Endothelial cell of umbilical vein (primary cell): ENCODE measurements at regions not wholly inside any gene's neighbourhood (a gene's known extent, or its start where the extent isn't known, plus 50 kb on each side); places are given as distances from the start of the nearest gene placed in this dataset.
A peak's percentile ranks its signal among the peaks of the same experiment; 100 is the strongest.

Experiments
- BruUV-seq: library from RNA; stranded (reverse); fragments of 400-500 nt; replicated peaks from 2 replicates; lab custom pipeline; 2021; lab: Mats Ljungman, UMichigan
- CTCF ChIA-PET: fragments of 300-600, 350-600 bp; sonication (Branson Sonifier 250); formaldehyde crosslinking; loops from one replicate; lab custom pipeline; 2021; ENCODE audit warnings: antibody characterized with exemption, inconsistent platforms; lab: Charles Lee
- POLR2A ChIA-PET: fragments of 300-600, 350-600 bp; sonication (Branson Sonifier 250); formaldehyde crosslinking; loops from one replicate; lab custom pipeline; 2021; ENCODE audit warnings: antibody characterized with exemption, inconsistent platforms; lab: Charles Lee
- DNase-seq: peaks from one replicate; pipeline ENCODE4 v3.0.0-alpha.2; 2011; ENCODE audit warnings: low read depth, low spot score
- FAIRE-seq: peaks from 2 replicates; lab custom pipeline; 2011; peaks lifted over from hg19 to GRCh38; lab: Jason Lieb, UNC
- H2AFZ ChIP-seq: 2 replicates; pipeline ENCODE4 v1.6.0; 2012; ENCODE audit warnings: low read depth, low read length, control low read depth, inconsistent platforms
- H3K27ac ChIP-seq: 2 replicates; pipeline ENCODE4 v1.5.1; 2011; ENCODE audit warnings: low read depth, mild to moderate bottlenecking, control low read depth, low read length, moderate library complexity; ENCODE audit not compliant: insufficient read depth
- H3K27me3 ChIP-seq, 2 experiments: 2 replicates each; pipeline versions ENCODE4 v1.6.0 to v1.6.1; 2011; ENCODE audit warnings: low read length in 2 of 2, mixed read lengths in 1 of 2; ENCODE audit not compliant: control insufficient read depth in 2 of 2, insufficient read depth in 2 of 2
- H3K36me3 ChIP-seq, 2 experiments: 2 replicates in 1 of 2; 3 replicates in 1 of 2; pipeline ENCODE4 v1.5.1; 2011; ENCODE audit warnings: low read length in 2 of 2, mild to moderate bottlenecking in 1 of 2, moderate library complexity in 1 of 2; ENCODE audit not compliant: control insufficient read depth in 2 of 2, insufficient read depth in 2 of 2; ENCODE audit errors: extremely low read depth in 1 of 2
- H3K4me1 ChIP-seq: 3 replicates; pipeline ENCODE4 v1.5.1; 2011; ENCODE audit warnings: mild to moderate bottlenecking, low read length; ENCODE audit not compliant: control insufficient read depth, insufficient read depth; ENCODE audit errors: extremely low read depth
- H3K4me2 ChIP-seq: 2 replicates; pipeline ENCODE4 v1.6.1; 2011; ENCODE audit warnings: low read length, control low read depth, mixed read lengths; ENCODE audit not compliant: insufficient read depth
- H3K4me3 ChIP-seq, 3 experiments: fragments of 200-600 bp in 1 of 3; sonication (generic), shearing (Covaris generic) in 1 of 3; replicated peaks in 1 of 3; 2 replicates each; pipeline ENCODE4 v1.5.1; 2011 to 2016; ENCODE audit warnings: control low read depth in 3 of 3, low read length in 3 of 3, mild to moderate bottlenecking in 2 of 3, inconsistent platforms in 1 of 3, low read depth in 1 of 3, moderate library complexity in 1 of 3; ENCODE audit not compliant: insufficient read depth in 1 of 3
- H3K79me2 ChIP-seq: 2 replicates; pipeline ENCODE4 v1.6.0; 2012; ENCODE audit warnings: low read length, inconsistent platforms; ENCODE audit not compliant: control insufficient read depth, insufficient read depth
- H3K9ac ChIP-seq: replicated peaks from 2 replicates; pipeline ENCODE3; 2011; ENCODE audit warnings: low read length, control low read depth; ENCODE audit not compliant: insufficient read depth; ENCODE audit errors: extremely low read depth
- H3K9me1 ChIP-seq: replicated peaks from 3 replicates; pipeline ENCODE4 v1.6.0; 2011; ENCODE audit warnings: mild to moderate bottlenecking, low read length; ENCODE audit not compliant: control insufficient read depth, insufficient read depth; ENCODE audit errors: extremely low read depth
- H3K9me3 ChIP-seq: replicated peaks from 2 replicates; pipeline ENCODE4 v1.5.1; 2012; ENCODE audit warnings: low read length, inconsistent platforms; ENCODE audit not compliant: control insufficient read depth, insufficient read depth
- H4K20me1 ChIP-seq: replicated peaks from 2 replicates; pipeline ENCODE3; 2011; ENCODE audit warnings: mild to moderate bottlenecking, low read length; ENCODE audit not compliant: control insufficient read depth, insufficient read depth; ENCODE audit errors: extremely low read depth
- CTCF ChIP-seq, 2 donors: IDR thresholded peaks; 1 replicate in 1 of 2; 2 replicates in 1 of 2; pipeline ENCODE4 v1.5.1; 2011; ENCODE audit warnings: low read length in 2 of 2, mild to moderate bottlenecking in 2 of 2, moderate library complexity in 2 of 2, control low read depth in 1 of 2, inconsistent platforms in 1 of 2, low read depth in 1 of 2; ENCODE audit not compliant: insufficient read depth in 1 of 2; ENCODE audit errors: extremely low read depth in 1 of 2
- EZH2 ChIP-seq: IDR thresholded peaks from 2 replicates; pipeline ENCODE4 v1.6.1; 2012; ENCODE audit warnings: borderline replicate concordance, low read depth, mild to moderate bottlenecking, moderate library complexity, low read length, inconsistent platforms; ENCODE audit not compliant: severe bottlenecking
- FOS ChIP-seq: IDR thresholded peaks from 2 replicates; pipeline ENCODE4 v1.6.1; 2011; ENCODE audit warnings: mild to moderate bottlenecking, low read length, moderate library complexity, borderline replicate concordance; ENCODE audit not compliant: insufficient read depth
- GATA2 ChIP-seq: IDR thresholded peaks from 2 replicates; pipeline ENCODE4 v1.7.0; 2011; ENCODE audit warnings: low read depth, mild to moderate bottlenecking, moderate library complexity, mixed read lengths, low read length; ENCODE audit not compliant: insufficient read length, insufficient read depth
- JUN ChIP-seq: IDR thresholded peaks from 2 replicates; pipeline ENCODE4 v1.6.1; 2011; ENCODE audit warnings: borderline replicate concordance, low read depth; ENCODE audit not compliant: insufficient read length, insufficient read depth
- MAX ChIP-seq: IDR thresholded peaks from 2 replicates; pipeline ENCODE4 v1.6.1; 2011; ENCODE audit not compliant: insufficient read depth, insufficient read length
- MYC ChIP-seq: IDR thresholded peaks from one replicate; pipeline ENCODE4 v1.6.1; 2011; ENCODE audit warnings: mild to moderate bottlenecking, low read depth, low read length
- POLR2A ChIP-seq: IDR thresholded peaks from 2 replicates; pipeline ENCODE4 v1.6.1; 2012; ENCODE audit warnings: low read depth, mild to moderate bottlenecking, control low read depth, low read length
- POLR2AphosphoS5 ChIP-seq: IDR thresholded peaks from 2 replicates; pipeline ENCODE4 v1.6.1; 2012; ENCODE audit warnings: low read depth, mild to moderate bottlenecking, control low read depth, low read length, moderate library complexity; ENCODE audit not compliant: insufficient read depth
- dilution Hi-C: fragments of 300-500 bp; cut with MboI; formaldehyde crosslinking; loops from one replicate; pipeline ENCODE4 v1.15.0; 2019; ENCODE audit warnings: low sequenced_read_pairs; ENCODE audit not compliant: extremely low pct_ligation_motif_present
- intact Hi-C: fragments of 100-400 bp; cut with micrococcal nuclease; formaldehyde crosslinking; loops from one replicate; pipeline ENCODE4 v1.10.0; 2022

DNA sequence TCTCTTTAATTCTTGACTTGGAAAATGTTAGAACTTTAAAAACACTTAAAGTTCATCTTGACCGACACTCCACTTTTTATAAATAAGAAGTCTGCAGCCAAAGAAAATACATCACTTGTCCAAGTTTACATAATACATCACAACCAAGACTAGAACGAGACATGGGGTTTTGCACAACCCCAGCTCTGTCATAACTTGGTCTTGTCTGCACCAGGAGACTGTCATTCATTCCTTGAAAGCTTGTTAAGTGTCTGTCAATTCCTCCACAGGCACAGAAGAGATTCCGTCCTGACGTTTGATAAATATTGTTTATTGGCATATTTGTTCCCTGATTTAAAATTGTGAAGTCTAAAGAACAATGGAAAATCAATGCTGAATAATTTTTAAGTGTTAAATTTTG, 139.5 kb upstream of the SETBP1 start:
- ChIA-PET POLR2A (no interaction called here), CTCF (no interaction called here)
- TF ChIP-seq MAX = no peak
- no peak for TF ChIP-seq POLR2A
- TF ChIP-seq CTCF (IDR thresholded peaks at IDR 0.05; ENCODE audit: extremely low read depth in 1 of 2, insufficient read depth in 1 of 2, low read depth in 1 of 2, low read length in 2 of 2) = no peak
- TF ChIP-seq EZH2 = no peak
- TF ChIP-seq GATA2 = no peak
- TF ChIP-seq JUN = no peak
- TF ChIP-seq MYC = no peak
- no peak for TF ChIP-seq POLR2AphosphoS5
- TF ChIP-seq FOS = no peak
- H3K4me2 ChIP-seq = no peak overlapping the region
- FAIRE-seq = no peak
- no peak overlapping the region for H3K4me3 ChIP-seq
- H3K9ac ChIP-seq = no peak overlapping the region
- DNase-seq = peak; percentile 55
- H3K27me3 ChIP-seq = no peaks in the 10 kb centered on the region
- dilution Hi-C loops (no loop called here), intact Hi-C loops (no loop called here)
- H4K20me1 ChIP-seq = no peaks in the 10 kb centered on the region
- no peaks in the 10 kb centered on the region for H3K9me1 ChIP-seq
- H3K36me3 ChIP-seq = no peaks in the 10 kb centered on the region
- H2AFZ ChIP-seq = no peak overlapping the region
- no peaks in the 10 kb centered on the region for H3K79me2 ChIP-seq
- BruUV-seq = no TSS peak
- no peak overlapping the region for H3K27ac ChIP-seq
- H3K9me3 ChIP-seq = no peaks in the 10 kb centered on the region
- no peaks in the 10 kb centered on the region for H3K4me1 ChIP-seq
